Activated naive CD8-positive, alpha-beta T cell treated with anti-CD3 and anti-CD28 coated beads for 36 hours (primary cell): ENCODE measurements at regions not wholly inside any gene's neighbourhood (a gene's known extent, or its start where the extent isn't known, plus 50 kb on each side); places are given as distances from the start of the nearest gene placed in this dataset.

Source experiments
- DNase-seq: peaks from one replicate; pipeline ENCODE4 v3.0.0; 2021
- H3K27ac Mint-ChIP-seq: one replicate; pipeline ENCODE4 v1.8.0; 2022; ENCODE audit warnings: mild to moderate bottlenecking, moderate library complexity, mixed read lengths
- H3K27me3 Mint-ChIP-seq: one replicate; pipeline ENCODE4 v1.8.0; 2022; ENCODE audit warnings: mild to moderate bottlenecking, mixed read lengths
- H3K36me3 Mint-ChIP-seq: one replicate; pipeline ENCODE4 v1.8.0; 2021; ENCODE audit warnings: mild to moderate bottlenecking, mixed read lengths
- H3K4me1 Mint-ChIP-seq: one replicate; pipeline ENCODE4 v1.8.0; 2021; ENCODE audit warnings: mixed read lengths
- H3K4me3 Mint-ChIP-seq: one replicate; pipeline ENCODE4 v1.8.0; 2022; ENCODE audit warnings: mild to moderate bottlenecking, moderate library complexity, mixed read lengths
- H3K9me3 Mint-ChIP-seq: one replicate; pipeline ENCODE4 v1.8.0; 2022; ENCODE audit warnings: mixed read lengths

GRCh38 chr5:60195551-60195950, 302.0 kb upstream of the PDE4D start:
- no peaks in the 10 kb centered on the region for H3K4me1 Mint-ChIP-seq
- H3K4me3 Mint-ChIP-seq = no peak overlapping the region
- H3K27me3 Mint-ChIP-seq = no peaks in the 10 kb centered on the region
- no peaks in the 10 kb centered on the region for H3K36me3 Mint-ChIP-seq
- H3K27ac Mint-ChIP-seq = no peak overlapping the region
- H3K9me3 Mint-ChIP-seq = peaks cover 6% of the 10 kb centered on the region
- DNase-seq = no peak

GRCh38 chr5:60195083-60195482, 301.6 kb upstream of the PDE4D start:
- no peaks in the 10 kb centered on the region for H3K27me3 Mint-ChIP-seq
- DNase-seq = no peak
- H3K36me3 Mint-ChIP-seq = no peaks in the 10 kb centered on the region
- peaks cover 6% of the 10 kb centered on the region for H3K9me3 Mint-ChIP-seq
- H3K4me3 Mint-ChIP-seq = no peak overlapping the region
- H3K4me1 Mint-ChIP-seq = no peaks in the 10 kb centered on the region
- H3K27ac Mint-ChIP-seq = no peak overlapping the region

GRCh38 chr5:60185231-60186099, 291.9 kb upstream of the PDE4D start:
- H3K4me3 Mint-ChIP-seq = no peak overlapping the region
- DNase-seq = no peak
- H3K9me3 Mint-ChIP-seq = peaks cover 3% of the 10 kb centered on the region
- H3K4me1 Mint-ChIP-seq = no peaks in the 10 kb centered on the region
- H3K27ac Mint-ChIP-seq = no peak overlapping the region
- H3K36me3 Mint-ChIP-seq = no peaks in the 10 kb centered on the region
- H3K27me3 Mint-ChIP-seq = no peaks in the 10 kb centered on the region

GRCh38 chr5:60184606-60185005, 291.1 kb upstream of the PDE4D start:
- H3K27me3 Mint-ChIP-seq = no peaks in the 10 kb centered on the region
- no peaks in the 10 kb centered on the region for H3K36me3 Mint-ChIP-seq
- no peak for DNase-seq
- H3K27ac Mint-ChIP-seq = no peak overlapping the region
- no peaks in the 10 kb centered on the region for H3K4me1 Mint-ChIP-seq
- H3K9me3 Mint-ChIP-seq = peaks cover 3% of the 10 kb centered on the region
- H3K4me3 Mint-ChIP-seq = no peak overlapping the region

GRCh38 chr5:60183881-60184280, 290.4 kb upstream of the PDE4D start:
- Mint-ChIP-seq H3K4me1 (no peaks in the 10 kb centered on the region), H3K4me3 (no peak overlapping the region), H3K27ac (no peak overlapping the region), H3K9me3 (peaks cover 3% of the 10 kb centered on the region), H3K36me3 (no peaks in the 10 kb centered on the region), H3K27me3 (no peaks in the 10 kb centered on the region)
- DNase-seq = no peak

GRCh38 chr5:60178101-60178500, 284.6 kb upstream of the PDE4D start:
- DNase-seq = no peak
- H3K36me3 Mint-ChIP-seq = no peaks in the 10 kb centered on the region
- no peak overlapping the region for H3K27ac Mint-ChIP-seq
- no peaks in the 10 kb centered on the region for H3K27me3 Mint-ChIP-seq
- H3K9me3 Mint-ChIP-seq = peaks cover 7% of the 10 kb centered on the region
- H3K4me3 Mint-ChIP-seq = no peak overlapping the region
- H3K4me1 Mint-ChIP-seq = no peaks in the 10 kb centered on the region

- Mint-ChIP-seq H3K9me3 (peaks cover 7% of the 10 kb centered on the region), H3K27ac (no peak overlapping the region), H3K4me3 (no peak overlapping the region), H3K4me1 (no peaks in the 10 kb centered on the region), H3K27me3 (no peaks in the 10 kb centered on the region), H3K36me3 (no peaks in the 10 kb centered on the region)
- DNase-seq = no peak
Observed at GRCh38 chr5:60177596-60177995, 284.1 kb upstream of the PDE4D start.

GRCh38 chr5:60173667-60174066, 280.1 kb upstream of the PDE4D start:
- no peak overlapping the region for H3K4me3 Mint-ChIP-seq
- H3K4me1 Mint-ChIP-seq = no peaks in the 10 kb centered on the region
- DNase-seq = no peak
- H3K27me3 Mint-ChIP-seq = no peaks in the 10 kb centered on the region
- H3K9me3 Mint-ChIP-seq = peaks cover 9% of the 10 kb centered on the region
- no peaks in the 10 kb centered on the region for H3K36me3 Mint-ChIP-seq
- H3K27ac Mint-ChIP-seq = no peak overlapping the region

GRCh38 chr5:60163762-60164161, 270.2 kb upstream of the PDE4D start:
- H3K9me3 Mint-ChIP-seq = peaks cover 3% of the 10 kb centered on the region
- no peaks in the 10 kb centered on the region for H3K36me3 Mint-ChIP-seq
- no peaks in the 10 kb centered on the region for H3K4me1 Mint-ChIP-seq
- H3K27me3 Mint-ChIP-seq = no peaks in the 10 kb centered on the region
- no peak overlapping the region for H3K4me3 Mint-ChIP-seq
- H3K27ac Mint-ChIP-seq = no peak overlapping the region
- no peak for DNase-seq

GRCh38 chr5:60162441-60162840, 268.9 kb upstream of the PDE4D start:
- H3K9me3 Mint-ChIP-seq = peaks cover 2% of the 10 kb centered on the region
- H3K36me3 Mint-ChIP-seq = no peaks in the 10 kb centered on the region
- H3K4me3 Mint-ChIP-seq = no peak overlapping the region
- no peaks in the 10 kb centered on the region for H3K4me1 Mint-ChIP-seq
- DNase-seq = no peak
- no peak overlapping the region for H3K27ac Mint-ChIP-seq
- no peaks in the 10 kb centered on the region for H3K27me3 Mint-ChIP-seq

- Mint-ChIP-seq H3K27ac (no peak overlapping the region), H3K4me3 (no peak overlapping the region), H3K27me3 (no peaks in the 10 kb centered on the region), H3K9me3 (peaks cover 2% of the 10 kb centered on the region), H3K36me3 (no peaks in the 10 kb centered on the region), H3K4me1 (no peaks in the 10 kb centered on the region)
- DNase-seq = no peak
Observed at GRCh38 chr5:60161340-60161934, 267.9 kb upstream of the PDE4D start.

- Mint-ChIP-seq H3K4me3 (no peak overlapping the region), H3K36me3 (no peaks in the 10 kb centered on the region), H3K27ac (no peak overlapping the region), H3K4me1 (no peaks in the 10 kb centered on the region), H3K9me3 (peaks cover 2% of the 10 kb centered on the region), H3K27me3 (no peaks in the 10 kb centered on the region)
- DNase-seq = no peak
Observed at GRCh38 chr5:60149081-60149480, 255.6 kb upstream of the PDE4D start.

- Mint-ChIP-seq H3K27ac (no peak overlapping the region), H3K4me1 (no peaks in the 10 kb centered on the region)
Observed at GRCh38 chr5:60148366-60148765, 254.8 kb upstream of the PDE4D start.

GRCh38 chr5:60147791-60148190, 254.3 kb upstream of the PDE4D start:
- Mint-ChIP-seq H3K9me3 (no peaks in the 10 kb centered on the region), H3K27ac (no peak overlapping the region), H3K4me1 (no peaks in the 10 kb centered on the region), H3K27me3 (no peaks in the 10 kb centered on the region), H3K4me3 (no peak overlapping the region), H3K36me3 (no peaks in the 10 kb centered on the region)
- DNase-seq = no peak

More at GRCh38 chr5:60148366-60148765, 254.8 kb upstream of the PDE4D start:
- Mint-ChIP-seq H3K9me3 (peaks cover 2% of the 10 kb centered on the region), H3K27me3 (no peaks in the 10 kb centered on the region), H3K4me3 (no peak overlapping the region), H3K36me3 (no peaks in the 10 kb centered on the region)
- DNase-seq = no peak

GRCh38 chr5:60143942-60144549, 250.5 kb upstream of the PDE4D start:
- Mint-ChIP-seq H3K9me3 (no peaks in the 10 kb centered on the region), H3K27me3 (no peaks in the 10 kb centered on the region), H3K27ac (no peak overlapping the region), H3K4me1 (no peaks in the 10 kb centered on the region), H3K36me3 (no peaks in the 10 kb centered on the region), H3K4me3 (no peak overlapping the region)
- no peak for DNase-seq
